COLO668 (cell line): ENCODE measurements at regions not wholly inside any gene's neighbourhood (a gene's known extent, or its start where the extent isn't known, plus 50 kb on each side); places are given as distances from the start of the nearest gene placed in this dataset.

Experiments
- DNase-seq: peaks from one replicate; lab custom pipeline; 2025; ENCODE audit not compliant: unreplicated experiment; lab: John Stamatoyannopoulos, UW

- no peak for DNase-seq
These were observed 86.1 kb upstream of the ARHGAP20 start for GRCh38 chr11:110798201-110798900.

- DNase-seq: no peak
These were observed 85.2 kb upstream of the ARHGAP20 start for GRCh38 chr11:110797453-110797852.

GRCh38 chr11:110795112-110795624 lies 82.9 kb upstream of the ARHGAP20 start:
- no peak for DNase-seq

GRCh38 chr11:110793556-110793955 lies 81.3 kb upstream of the ARHGAP20 start:
- no peak for DNase-seq

GRCh38 chr11:110791621-110792020 lies 79.4 kb upstream of the ARHGAP20 start:
- no peak for DNase-seq

GRCh38 chr11:110787680-110788079 lies 75.4 kb upstream of the ARHGAP20 start:
- no peak for DNase-seq

GRCh38 chr11:110786226-110786902 lies 74.1 kb upstream of the ARHGAP20 start:
- no peak for DNase-seq

- DNase-seq: no peak
These were observed 73.2 kb upstream of the ARHGAP20 start for GRCh38 chr11:110785398-110785797.

- no peak for DNase-seq
These were observed 70.4 kb upstream of the ARHGAP20 start for GRCh38 chr11:110782616-110783015.

- DNase-seq: no peak
These were observed 66.9 kb upstream of the ARHGAP20 start for GRCh38 chr11:110779108-110779507.

GRCh38 chr11:110778343-110778742 lies 66.1 kb upstream of the ARHGAP20 start:
- DNase-seq: no peak

- no peak for DNase-seq
These were observed 65.5 kb upstream of the ARHGAP20 start for GRCh38 chr11:110777775-110778174.

GRCh38 chr11:110776081-110776480 lies 63.8 kb upstream of the ARHGAP20 start:
- no peak for DNase-seq

GRCh38 chr11:110774138-110775014 lies 62.1 kb upstream of the ARHGAP20 start:
- DNase-seq: no peak

GRCh38 chr11:110773442-110773841 lies 61.2 kb upstream of the ARHGAP20 start:
- DNase-seq: no peak

GRCh38 chr11:110772863-110773262 lies 60.6 kb upstream of the ARHGAP20 start:
- DNase-seq: no peak

GRCh38 chr11:110766316-110766715 lies 54.1 kb upstream of the ARHGAP20 start:
- no peak for DNase-seq

- DNase-seq: no peak
These were observed 52.2 kb upstream of the ARHGAP20 start for GRCh38 chr11:110764485-110764884.

GRCh38 chr11:110763249-110764011 lies 51.2 kb upstream of the ARHGAP20 start:
- no peak for DNase-seq

- DNase-seq: no peak
These were observed 50.4 kb upstream of the ARHGAP20 start for GRCh38 chr11:110762590-110762989.
